IMR-90 (cell line): ENCODE measurements at regions not wholly inside any gene's neighbourhood (a gene's known extent, or its start where the extent isn't known, plus 50 kb on each side); places are given as distances from the start of the nearest gene placed in this dataset.

Experiments used
- ATAC-seq: fragments of 200-7000 bp; cut with Tn5 transposase; 2 replicates; pipeline ENCODE4 v1.9.1; 2020; ENCODE audit warnings: low read depth, mild to moderate bottlenecking, moderate library complexity
- BruUV-seq: library from RNA; stranded (reverse); fragments of 400-500 nt; replicated peaks from 2 replicates; lab custom pipeline; 2021; lab: Mats Ljungman, UMichigan
- CTCF ChIA-PET: fragments of 300-600 bp; formaldehyde crosslinking; extraction: SDS; loops from one replicate; lab custom pipeline; 2021; ENCODE audit warnings: antibody characterized with exemption; lab: Yijun Ruan, JAX
- POLR2A ChIA-PET: fragments of 300-600 bp; sonication (Branson Sonifier 250); formaldehyde crosslinking; loops from one replicate; lab custom pipeline; 2022; ENCODE audit warnings: antibody characterized with exemption; ENCODE audit not compliant: unreplicated experiment; lab: Charles Lee
- DNase-seq: peaks from one replicate; pipeline ENCODE4 v3.0.0; 2013
- H2AFZ ChIP-seq: replicated peaks from 2 replicates; pipeline ENCODE3; 2013; ENCODE audit warnings: low read length, mild to moderate bottlenecking; ENCODE audit not compliant: poor library complexity
- H2AK5ac ChIP-seq: 2 replicates; pipeline ENCODE4 v1.6.1; 2013; ENCODE audit warnings: low read depth, low read length, inconsistent platforms
- H2AK9ac ChIP-seq: replicated peaks from 2 replicates; pipeline ENCODE3; 2013; ENCODE audit warnings: mild to moderate bottlenecking, low read depth, low read length, moderate library complexity; ENCODE audit not compliant: poor library complexity
- H2BK120ac ChIP-seq: 2 replicates; pipeline ENCODE4 v1.6.1; 2013; ENCODE audit warnings: low read depth, low read length, inconsistent platforms
- H2BK15ac ChIP-seq: 3 replicates; pipeline ENCODE4 v1.6.1; 2013; ENCODE audit warnings: low read depth, low read length, inconsistent platforms
- H2BK20ac ChIP-seq: 2 replicates; pipeline ENCODE4 v1.6.1; 2013; ENCODE audit warnings: low read depth, mild to moderate bottlenecking, inconsistent platforms, low read length, moderate library complexity
- H2BK5ac ChIP-seq: 2 replicates; pipeline ENCODE4 v1.6.1; 2013; ENCODE audit warnings: mild to moderate bottlenecking, low read depth, low read length, inconsistent platforms; ENCODE audit not compliant: poor library complexity, severe bottlenecking
- H3K14ac ChIP-seq: replicated peaks from 2 replicates; pipeline ENCODE4 v1.6.1; 2013; ENCODE audit warnings: low read depth, low read length, inconsistent platforms
- H3K18ac ChIP-seq: 2 replicates; pipeline ENCODE4 v1.6.1; 2013; ENCODE audit warnings: low read depth, low read length, control low read depth
- H3K23ac ChIP-seq: 2 replicates; pipeline ENCODE4 v1.6.1; 2013; ENCODE audit warnings: low read depth, low read length, inconsistent platforms
- H3K27ac ChIP-seq: 2 replicates; pipeline ENCODE4 v1.5.1; 2013; ENCODE audit warnings: mild to moderate bottlenecking, control low read depth, low read length; ENCODE audit not compliant: insufficient read depth
- H3K27me3 ChIP-seq: 2 replicates; pipeline ENCODE4 v1.6.1; 2013; ENCODE audit warnings: low read length; ENCODE audit not compliant: control insufficient read depth, insufficient read depth
- H3K36me3 ChIP-seq: 2 replicates; pipeline ENCODE4 v1.6.1; 2013; ENCODE audit warnings: low read length, mixed read lengths; ENCODE audit not compliant: control insufficient read depth, insufficient read depth
- H3K4ac ChIP-seq: 2 replicates; pipeline ENCODE4 v1.6.1; 2013; ENCODE audit warnings: low read depth, low read length, inconsistent platforms
- H3K4me1 ChIP-seq: 2 replicates; pipeline ENCODE4 v1.6.1; 2013; ENCODE audit warnings: low read length, mixed read lengths; ENCODE audit not compliant: control insufficient read depth, insufficient read depth
- H3K4me2 ChIP-seq: 2 replicates; pipeline ENCODE4 v1.6.1; 2013; ENCODE audit warnings: low read depth, mild to moderate bottlenecking, control low read depth, low read length, moderate library complexity
- H3K4me3 ChIP-seq: 2 replicates; pipeline ENCODE4 v1.5.1; 2013; ENCODE audit warnings: low read depth, mild to moderate bottlenecking, control low read depth, low read length, moderate library complexity; ENCODE audit not compliant: insufficient read depth
- H3K56ac ChIP-seq: 2 replicates; pipeline ENCODE4 v1.6.1; 2013; ENCODE audit warnings: low read length, inconsistent platforms; ENCODE audit not compliant: insufficient read depth; ENCODE audit errors: extremely low read depth
- H3K79me1 ChIP-seq, 2 experiments: 2 replicates each; pipeline ENCODE4 v1.6.1; 2013; ENCODE audit warnings: low read length in 2 of 2, inconsistent platforms in 1 of 2, low read depth in 1 of 2
- H3K9ac ChIP-seq: 2 replicates; pipeline ENCODE4 v1.6.1; 2013; ENCODE audit warnings: low read depth, low read length, control low read depth
- H3K9me1 ChIP-seq: 2 replicates; pipeline ENCODE4 v1.6.1; 2013; ENCODE audit warnings: low read length, inconsistent platforms; ENCODE audit not compliant: insufficient read depth
- H3K9me3 ChIP-seq: 2 replicates; pipeline ENCODE4 v1.6.1; 2013; ENCODE audit warnings: low read length; ENCODE audit not compliant: control insufficient read depth, insufficient read depth
- H4K20me1 ChIP-seq: 2 replicates; pipeline ENCODE4 v1.6.1; 2013; ENCODE audit warnings: low read length, inconsistent platforms; ENCODE audit not compliant: insufficient read depth
- H4K5ac ChIP-seq: 2 replicates; pipeline ENCODE4 v1.6.1; 2013; ENCODE audit warnings: mild to moderate bottlenecking, low read depth, low read length, control low read depth
- H4K8ac ChIP-seq, 2 experiments: 2 replicates each; pipeline ENCODE4 v1.6.1; 2013; ENCODE audit warnings: low read depth in 2 of 2, low read length in 2 of 2, control low read depth in 1 of 2, inconsistent platforms in 1 of 2
- H4K91ac ChIP-seq: 2 replicates; pipeline ENCODE4 v1.6.1; 2013; ENCODE audit warnings: low read depth, low read length, inconsistent platforms; ENCODE audit not compliant: insufficient read depth
- BHLHE40 ChIP-seq: fragments of 150-350 bp; IDR thresholded peaks from 2 replicates; pipeline ENCODE4 v1.6.1; 2016; ENCODE audit warnings: mild to moderate bottlenecking, low read depth, low read length
- CTCF ChIP-seq: conservative IDR thresholded peaks from 2 replicates; pipeline ENCODE4 v1.5.1; 2012; ENCODE audit warnings: mild to moderate bottlenecking, low read depth, low read length, improper control_type of control experiment
- MAZ ChIP-seq: IDR thresholded peaks from 2 replicates; pipeline ENCODE4 v1.6.1; 2012; ENCODE audit warnings: low read depth, mild to moderate bottlenecking, low read length, improper control_type of control experiment, moderate library complexity, borderline replicate concordance
- MXI1 ChIP-seq: IDR thresholded peaks from 2 replicates; pipeline ENCODE4 v1.6.1; 2012; ENCODE audit warnings: low read depth, mild to moderate bottlenecking, low read length, moderate library complexity, borderline replicate concordance
- SMC3 ChIP-seq: fragments of 150-350 bp; IDR thresholded peaks from 2 replicates; pipeline ENCODE4 v1.6.1; 2016; ENCODE audit warnings: low read depth, mild to moderate bottlenecking, antibody characterized with exemption, low read length, moderate library complexity
- USF2 ChIP-seq: fragments of 150-350 bp; IDR thresholded peaks from 2 replicates; pipeline ENCODE4 v1.6.1; 2017; ENCODE audit warnings: mild to moderate bottlenecking, antibody characterized with exemption, low read length, low read depth
- WGBS, 2 experiments: methylation state at CpG; one replicate each; pipeline versions ENCODE4 v1.1.5 to v1.1.7; 2013; ENCODE audit warnings: missing lambda C conversion rate in 2 of 2; ENCODE audit not compliant: insufficient read length in 1 of 2; ENCODE audit errors: extremely low coverage in 2 of 2; 5-methylcytosine and 5-hydroxymethylcytosine counted together
- dilution Hi-C: fragments of 300-500 bp; cut with HindIII; formaldehyde crosslinking; loops from one replicate; pipeline ENCODE4 v1.14.3; 2018; ENCODE audit warnings: low sequenced_read_pairs; ENCODE audit not compliant: unreplicated experiment
- in situ Hi-C: fragments of 300-500 bp; cut with MboI; formaldehyde crosslinking; loops from 3 replicates; pipeline ENCODE4 v1.14.3; 2019; ENCODE audit warnings: low sequenced_read_pairs, inconsistent platforms, mixed read lengths
- intact Hi-C: fragments of 100-400 bp; cut with micrococcal nuclease; formaldehyde crosslinking; loops from 2 replicates; pipeline ENCODE4 v1.10.0; 2022

- no peak overlapping the region for H4K8ac ChIP-seq
- TF ChIP-seq SMC3 (no peak), MAZ (no peak), MXI1 (no peak), BHLHE40 (no peak), CTCF (no peak), USF2 (no peak)
- H4K5ac ChIP-seq: no peak overlapping the region
- H3K18ac ChIP-seq: no peak overlapping the region
- H2AK5ac ChIP-seq: no peak overlapping the region
- no peaks in the 10 kb centered on the region for H3K9me3 ChIP-seq
- H4K91ac ChIP-seq: no peak overlapping the region
- H3K56ac ChIP-seq: no peak overlapping the region
- ChIA-PET POLR2A (no interaction called here), CTCF (no interaction called here)
- no peaks in the 10 kb centered on the region for H4K20me1 ChIP-seq
- no peak overlapping the region for H2BK5ac ChIP-seq
- no peaks in the 10 kb centered on the region for H3K9me1 ChIP-seq
- dilution Hi-C loops: no loop called here
- DNase-seq: no peak
- H2AFZ ChIP-seq: no peak overlapping the region
- H3K14ac ChIP-seq: no peak overlapping the region
- in situ Hi-C loops: no loop called here
- no peaks in the 10 kb centered on the region for H3K36me3 ChIP-seq
- 80% methylated on average over 2 of the region's 9 CpGs; no CpG with 5 or more reads in 1 of the 2 experiments for WGBS, 2 experiments
- no peak overlapping the region for H3K4me3 ChIP-seq
- H3K27me3 ChIP-seq: no peaks in the 10 kb centered on the region; the same call in 1 of the 2 replicates
- H2AK9ac ChIP-seq: no peak overlapping the region
- H3K4me1 ChIP-seq: no peaks in the 10 kb centered on the region
- no peaks in the 10 kb centered on the region for H3K79me1 ChIP-seq
- no peak overlapping the region for H3K23ac ChIP-seq
- H2BK15ac ChIP-seq: no peak overlapping the region
- no peak overlapping the region for H2BK20ac ChIP-seq
- no TSS peak for BruUV-seq
- no peak overlapping the region for H3K4me2 ChIP-seq
- H2BK120ac ChIP-seq: no peak overlapping the region
- no peak overlapping the region for H3K4ac ChIP-seq
- H3K9ac ChIP-seq: no peak overlapping the region
- intact Hi-C loops: no loop called here
- H3K27ac ChIP-seq: no peak overlapping the region
- no peak for ATAC-seq
Measured at GRCh38 chr5:168195110-168195509, 96.3 kb upstream of the WWC1 start.
